GM18502 (cell line): ENCODE measurements at regions not wholly inside any gene's neighbourhood (a gene's known extent, or its start where the extent isn't known, plus 50 kb on each side); places are given as distances from the start of the nearest gene placed in this dataset.

Experiments used
- ATAC-seq: cut with Tn5 transposase; IDR thresholded peaks from one replicate; pipeline ENCODE4 v1.9.1; 2021; ENCODE audit warnings: mild to moderate bottlenecking; ENCODE audit not compliant: unreplicated experiment, poor library complexity

DNA sequence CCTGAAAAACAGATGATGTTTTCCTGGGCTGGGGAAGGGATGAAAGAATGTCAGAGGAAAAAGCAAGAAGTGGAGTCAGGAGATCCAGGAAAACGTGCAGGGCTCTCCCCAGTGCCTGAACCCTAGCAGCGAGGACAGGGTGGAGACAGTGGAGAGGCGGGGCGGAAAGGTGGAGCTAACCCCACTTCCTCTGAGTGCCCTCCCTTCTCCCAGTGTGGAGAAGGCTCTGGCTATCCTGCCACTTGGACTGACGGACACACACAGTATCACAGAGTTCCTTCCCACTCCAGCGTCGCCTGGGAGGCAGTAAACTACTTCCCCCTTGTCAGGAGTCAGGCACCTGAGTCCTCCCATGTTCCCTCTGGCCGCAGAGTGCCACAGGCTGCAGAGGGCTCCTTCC, 125.3 kb upstream of the CHRNA7 start:
- no peak for ATAC-seq

- ATAC-seq = no peak
These were observed 104.8 kb upstream of the CHRNA7 start for GRCh38 chr15:31925541-31925940.

- no peak for ATAC-seq
These were observed 99.3 kb upstream of the CHRNA7 start for GRCh38 chr15:31930967-31931366.

GRCh38 chr15:31932576-31932975, 97.7 kb upstream of the CHRNA7 start:
- ATAC-seq = no peak

- ATAC-seq = no peak
These were observed 95.5 kb upstream of the CHRNA7 start for GRCh38 chr15:31934821-31935220.

- no peak for ATAC-seq
These were observed 76.8 kb upstream of the CHRNA7 start for GRCh38 chr15:31953478-31953877.

DNA sequence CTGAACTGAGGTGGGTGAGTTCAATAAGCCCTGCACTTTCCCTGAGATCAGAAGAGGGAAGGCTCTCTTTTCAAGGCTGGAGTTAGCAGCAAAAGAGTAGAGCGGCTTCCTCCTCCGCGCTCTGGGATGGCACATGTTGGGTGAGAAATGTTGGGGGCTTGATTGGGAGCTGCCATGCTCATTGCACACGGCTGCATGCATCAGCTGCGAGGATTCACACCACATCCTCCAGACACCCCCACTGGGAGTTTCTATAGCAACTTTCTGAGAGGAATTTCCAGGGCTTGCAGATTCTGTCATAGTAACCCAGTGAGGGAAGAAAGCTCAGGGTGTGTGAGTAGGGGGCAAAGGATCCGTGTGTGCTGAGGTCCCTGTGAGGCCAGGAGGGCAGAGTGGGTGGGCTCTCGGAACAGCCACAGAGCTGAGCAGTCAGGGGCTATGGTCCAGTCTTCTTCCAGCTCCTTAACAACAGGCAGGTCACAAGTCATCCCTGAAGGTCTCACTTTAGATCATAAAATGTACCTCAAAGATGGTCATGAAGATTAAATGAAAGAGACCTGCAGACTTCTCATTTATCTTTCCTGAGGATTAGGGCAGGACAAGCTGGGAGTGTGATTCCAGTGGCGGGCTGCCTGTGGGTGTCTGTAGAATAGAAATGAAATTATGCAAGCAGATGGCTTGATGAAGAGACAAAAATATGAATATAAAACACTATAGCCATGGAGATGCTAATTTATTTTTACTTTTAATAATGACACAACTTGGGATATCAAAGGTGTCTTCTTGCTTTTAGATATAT, 75.7 kb upstream of the CHRNA7 start:
- ATAC-seq = no peak

- no peak for ATAC-seq
These were observed 74.6 kb upstream of the CHRNA7 start for GRCh38 chr15:31955734-31956133.

DNA sequence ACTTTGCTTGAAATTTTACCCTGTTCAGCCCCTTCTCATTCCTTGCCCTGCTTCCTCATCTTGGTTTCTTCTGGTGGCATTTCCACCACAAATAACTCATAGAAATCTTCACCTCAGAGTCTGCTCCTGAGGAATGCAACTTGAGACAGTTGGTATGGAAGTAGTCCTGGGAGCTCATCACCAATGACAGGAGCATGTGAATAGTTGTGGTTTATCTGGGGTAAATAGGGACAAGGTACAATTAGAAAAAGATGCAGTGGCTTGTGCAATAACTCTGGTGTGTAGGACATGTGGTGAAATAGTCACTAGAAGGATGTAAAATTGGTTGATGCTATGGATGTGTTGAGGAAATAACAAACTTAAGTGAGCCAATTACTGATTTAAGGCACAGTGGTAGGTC, 72.7 kb upstream of the CHRNA7 start:
- no peak for ATAC-seq

DNA sequence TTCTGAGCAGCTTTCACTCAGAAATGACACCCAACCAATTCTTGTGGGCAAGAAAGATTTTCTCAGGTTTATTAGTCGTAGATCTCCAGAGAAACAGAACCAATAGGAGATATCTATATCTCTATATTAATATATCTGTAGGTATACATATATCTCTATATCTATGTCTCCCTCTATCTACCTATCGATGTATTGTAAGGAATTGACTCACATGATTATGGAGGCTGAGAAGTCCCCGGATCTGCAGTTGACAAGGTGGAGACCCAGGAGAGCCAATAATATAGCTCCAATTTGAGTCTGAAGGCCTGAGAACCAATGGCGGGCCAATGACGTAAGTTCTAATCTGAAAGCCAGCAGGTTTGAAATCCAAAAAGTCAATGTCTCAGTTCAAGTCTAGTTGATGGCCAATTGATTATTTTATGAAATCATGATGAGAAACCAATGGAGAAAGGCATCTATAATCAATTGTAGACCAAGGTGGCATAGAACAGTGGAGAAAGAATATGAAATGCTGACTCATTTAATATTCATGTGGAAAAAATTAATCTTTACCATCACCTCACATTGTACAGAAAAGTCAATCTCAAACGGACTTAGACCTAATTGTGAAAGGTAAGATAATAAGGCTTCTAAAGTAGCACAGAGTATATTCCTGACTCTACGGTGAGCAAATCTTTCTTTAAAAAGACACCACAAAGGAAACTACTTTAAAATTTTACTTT, 65.6 kb upstream of the CHRNA7 start:
- ATAC-seq = no peak

DNA sequence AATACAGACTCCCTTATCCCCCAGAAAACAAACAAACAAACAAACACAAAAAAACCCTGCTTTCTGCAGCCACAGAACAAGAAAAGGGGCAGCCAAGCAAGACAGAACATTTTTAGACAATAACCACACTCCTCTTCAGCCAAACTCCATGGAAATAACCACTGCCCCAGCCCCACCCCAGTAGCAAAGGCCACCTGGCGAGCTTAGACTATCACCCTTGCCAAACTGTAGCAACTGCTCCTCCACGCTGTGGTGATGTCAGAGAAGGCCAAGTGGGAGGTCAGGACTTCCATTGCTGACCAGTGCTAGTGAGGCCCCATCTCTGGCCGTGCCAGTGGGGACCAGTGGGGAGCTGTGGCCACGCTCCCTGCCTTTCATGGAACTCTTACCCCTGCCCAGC, 60.3 kb upstream of the CHRNA7 start:
- no peak for ATAC-seq

DNA sequence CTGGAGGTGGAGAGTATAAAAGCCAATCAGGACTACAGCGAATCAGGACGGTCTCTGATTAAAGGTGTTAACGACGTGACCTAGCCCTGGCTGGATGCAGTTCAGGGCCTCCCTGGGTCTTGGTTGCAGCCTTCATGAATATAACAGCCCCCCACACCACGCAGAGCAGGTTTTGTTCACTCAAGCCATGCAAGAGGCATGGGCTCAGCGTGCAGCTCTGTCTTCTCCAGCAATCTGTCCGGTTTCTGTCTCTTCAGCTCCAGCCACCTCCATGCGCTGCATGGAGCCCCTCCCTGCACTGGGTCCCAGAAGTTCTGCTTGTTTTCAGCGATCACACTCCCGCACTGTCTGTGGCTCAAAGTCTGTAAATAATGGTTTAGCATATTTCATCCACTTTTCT, 57.1 kb upstream of the CHRNA7 start:
- no peak for ATAC-seq

GRCh38 chr15:31974154-31974794, 56.0 kb upstream of the CHRNA7 start:
- no peak for ATAC-seq

DNA sequence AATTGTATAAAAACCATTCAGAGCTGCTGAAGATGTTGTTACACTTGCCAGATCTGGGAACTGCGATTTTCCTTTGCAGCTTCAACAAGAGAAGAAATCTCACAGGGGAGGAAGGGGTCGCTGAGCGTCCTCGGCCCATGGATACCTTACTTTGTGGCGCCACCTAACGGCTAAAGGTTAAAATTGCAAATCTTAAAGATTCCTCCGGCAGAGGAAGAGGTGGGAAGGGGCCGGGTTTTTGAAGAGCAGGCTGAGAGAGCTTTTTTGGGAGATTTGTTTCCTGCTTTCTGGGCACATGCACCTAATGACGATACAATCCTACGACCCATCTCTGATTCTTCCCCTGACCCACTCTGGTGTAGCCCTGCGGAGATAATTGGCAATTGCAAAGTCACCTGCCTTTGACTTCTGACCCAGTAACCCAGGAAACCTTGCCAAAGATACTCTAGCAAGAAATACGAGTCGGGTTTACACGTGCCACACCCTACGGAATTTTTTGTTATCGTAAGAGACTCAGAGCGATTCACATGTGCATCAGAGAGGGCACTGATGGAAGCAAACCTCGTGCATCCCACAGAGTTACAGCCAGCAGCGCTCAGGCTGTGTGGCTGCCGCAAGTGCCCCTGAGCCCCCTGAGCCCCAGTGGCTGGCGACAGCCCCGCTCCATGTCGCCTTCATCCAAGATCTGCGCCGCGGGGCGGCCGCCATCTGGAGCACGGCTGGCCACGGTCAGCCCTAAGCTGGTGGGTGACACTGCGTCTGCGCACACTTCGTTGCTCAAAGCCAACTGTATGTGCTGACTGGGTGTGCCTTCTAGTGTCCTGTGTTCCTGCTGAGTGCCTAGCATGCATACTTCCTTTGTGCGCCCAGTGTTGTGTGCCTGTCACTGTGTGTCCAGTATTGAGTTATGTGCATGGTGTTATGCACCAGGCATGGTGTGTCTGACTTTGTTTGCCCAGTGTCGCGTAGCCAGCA, 55.2 kb upstream of the CHRNA7 start:
- ATAC-seq = no peak

DNA sequence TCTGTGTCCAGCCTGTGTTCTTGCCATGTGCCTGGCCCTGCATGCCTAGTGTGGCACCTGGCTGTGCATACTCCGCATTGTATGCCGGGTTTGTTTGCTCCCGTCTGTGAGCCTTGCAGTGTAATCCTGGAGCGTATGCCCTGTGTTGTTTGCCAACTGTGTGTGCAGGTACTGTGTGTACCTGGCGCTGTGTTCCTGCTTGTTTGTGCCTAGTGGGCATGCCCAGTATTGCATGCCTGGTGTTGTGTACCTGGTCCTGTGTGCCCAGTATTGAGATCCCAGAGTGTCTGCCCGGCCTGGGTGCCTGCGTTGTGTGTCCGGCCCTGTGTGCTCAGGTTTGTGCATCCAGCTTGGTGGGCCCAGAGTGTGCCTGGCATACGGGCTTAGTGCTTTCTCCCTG, 54.5 kb upstream of the CHRNA7 start:
- no peak for ATAC-seq

DNA sequence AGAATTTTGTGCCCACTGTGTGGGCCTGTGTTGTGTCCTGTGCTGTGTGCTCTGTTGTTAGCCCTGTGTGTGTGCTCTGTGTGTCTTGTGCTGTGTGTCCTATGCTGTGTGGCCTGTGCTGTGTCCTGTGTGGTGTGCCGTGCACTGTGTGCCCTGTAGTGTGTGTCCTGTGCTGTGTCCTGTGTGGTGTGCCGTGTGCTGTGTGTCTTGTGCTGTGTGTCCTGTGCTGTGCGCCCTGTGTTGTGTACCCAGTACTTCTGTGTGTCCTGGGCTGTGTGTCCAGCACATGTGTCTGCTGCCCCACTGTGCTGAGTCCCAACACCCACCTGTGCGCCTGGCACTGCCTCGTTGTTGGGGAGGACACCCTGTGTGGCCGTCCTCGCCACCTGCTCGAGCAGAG, 53.2 kb upstream of the CHRNA7 start:
- ATAC-seq = no peak

DNA sequence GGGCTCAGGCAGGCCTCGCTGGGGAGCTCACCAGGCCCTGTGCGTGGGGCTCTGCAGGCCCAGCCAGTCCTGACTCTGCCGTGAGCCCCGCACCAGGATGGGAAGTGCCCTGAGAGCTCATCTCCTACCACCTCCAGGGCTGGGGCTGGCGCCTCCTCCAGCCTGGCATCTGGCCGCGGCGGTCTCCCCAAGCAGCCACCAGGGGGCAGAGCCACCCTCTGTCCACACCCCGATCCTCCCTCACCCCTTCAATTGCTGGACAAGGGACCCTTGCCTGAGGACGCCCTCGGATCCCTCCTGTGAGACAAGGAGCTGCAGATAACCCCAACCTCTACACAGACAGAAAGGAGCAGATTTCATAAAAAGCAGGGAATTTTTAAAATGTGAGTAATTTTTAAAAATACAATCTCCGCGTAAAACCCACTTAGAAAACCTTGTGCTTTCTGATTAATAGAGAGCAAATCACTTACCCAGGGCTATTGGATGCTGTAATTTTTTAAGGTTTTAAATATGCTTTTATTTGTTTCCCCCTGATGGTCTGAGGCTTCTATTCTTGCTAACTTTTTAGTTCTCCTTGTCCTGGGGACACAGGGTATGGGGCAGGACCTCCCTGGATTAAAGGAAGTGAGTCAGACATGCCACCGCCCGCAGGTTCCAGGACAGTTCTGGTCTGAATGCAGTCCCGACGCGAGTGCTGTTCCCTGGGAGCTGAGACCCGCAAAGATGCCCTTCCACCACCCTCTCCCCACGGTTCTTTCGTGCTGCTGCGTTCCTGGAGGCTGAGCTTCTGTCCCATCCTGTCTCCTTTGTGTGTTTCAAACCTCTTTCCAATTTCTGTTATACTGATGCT, 52.3 kb upstream of the CHRNA7 start:
- ATAC-seq = peak; percentile 63
